Fibroblast of peridontal ligament (primary cell): ENCODE measurements at regions not wholly inside any gene's neighbourhood (a gene's known extent, or its start where the extent isn't known, plus 50 kb on each side); places are given as distances from the start of the nearest gene placed in this dataset.
"Not testable (repeated sequence)": the region's sequence is repeated elsewhere in the genome, so short reads cannot be mapped to it uniquely, and the experiment has no call there.

ENCODE experiments used
- DNase-seq: peaks from one replicate; pipeline ENCODE4 v3.0.0-alpha.2; 2010; ENCODE audit errors: extremely low read depth

GRCh38 chr11:101741479-101742175, 157.8 kb upstream of the TRPC6 start:
- DNase-seq = no peak

- DNase-seq = no peak
These were observed 157.3 kb upstream of the TRPC6 start for GRCh38 chr11:101741061-101741460.

GRCh38 chr11:101738452-101738851, 154.6 kb upstream of the TRPC6 start:
- DNase-seq = no peak

- DNase-seq = no peak
These were observed 145.7 kb upstream of the TRPC6 start for GRCh38 chr11:101729406-101730078.

- no peak for DNase-seq
These were observed 143.6 kb upstream of the TRPC6 start for GRCh38 chr11:101727451-101727850.

- no peak for DNase-seq
These were observed 143.2 kb upstream of the TRPC6 start for GRCh38 chr11:101726988-101727387.

GRCh38 chr11:101723371-101723770, 139.6 kb upstream of the TRPC6 start:
- no peak for DNase-seq

GRCh38 chr11:101721270-101721669, 137.5 kb upstream of the TRPC6 start:
- DNase-seq = no peak

- DNase-seq = no peak
These were observed 134.6 kb upstream of the TRPC6 start for GRCh38 chr11:101718402-101718801.

- DNase-seq = no peak
These were observed 133.8 kb upstream of the TRPC6 start for GRCh38 chr11:101717619-101718018.

GRCh38 chr11:101715281-101715680, 131.5 kb upstream of the TRPC6 start:
- no peak for DNase-seq

- no peak for DNase-seq
These were observed 123.7 kb upstream of the TRPC6 start for GRCh38 chr11:101707477-101707876.

- no peak for DNase-seq
These were observed 122.7 kb upstream of the TRPC6 start for GRCh38 chr11:101706541-101706940.

- no peak for DNase-seq
These were observed 122.2 kb upstream of the TRPC6 start for GRCh38 chr11:101705972-101706371.

- not testable (repeated sequence) for DNase-seq
These were observed 111.1 kb upstream of the TRPC6 start for GRCh38 chr11:101694869-101695268.

- no peak for DNase-seq
These were observed 109.2 kb upstream of the TRPC6 start for GRCh38 chr11:101692980-101693379.

GRCh38 chr11:101686514-101686913, 102.7 kb upstream of the TRPC6 start:
- peak; percentile 60 for DNase-seq

GRCh38 chr11:101668236-101668635, 84.4 kb upstream of the TRPC6 start:
- DNase-seq = no peak

- DNase-seq = no peak
These were observed 83.1 kb upstream of the TRPC6 start for GRCh38 chr11:101666916-101667315.

- DNase-seq = no peak
These were observed 77.8 kb upstream of the TRPC6 start for GRCh38 chr11:101661559-101661958.
